Inflammatory macrophage (primary cell): ENCODE measurements at regions not wholly inside any gene's neighbourhood (a gene's known extent, or its start where the extent isn't known, plus 50 kb on each side); places are given as distances from the start of the nearest gene placed in this dataset.
A peak's percentile ranks its signal among the peaks of the same experiment; 100 is the strongest.

Experiments
- DNase-seq, 2 donors: peaks; one replicate each; pipeline ENCODE4 v3.0.0-alpha.2; 2020 to 2022

GRCh38 chr11:122226810-122227379 lies 110.9 kb upstream of the BLID start:
- DNase-seq = no peak

GRCh38 chr11:122224867-122225266 lies 108.9 kb upstream of the BLID start:
- DNase-seq = no peak

- no peak for DNase-seq
These were observed 104.3 kb upstream of the BLID start for GRCh38 chr11:122220321-122220720.

- no peak for DNase-seq
These were observed 103.8 kb upstream of the BLID start for GRCh38 chr11:122219791-122220190.

DNA sequence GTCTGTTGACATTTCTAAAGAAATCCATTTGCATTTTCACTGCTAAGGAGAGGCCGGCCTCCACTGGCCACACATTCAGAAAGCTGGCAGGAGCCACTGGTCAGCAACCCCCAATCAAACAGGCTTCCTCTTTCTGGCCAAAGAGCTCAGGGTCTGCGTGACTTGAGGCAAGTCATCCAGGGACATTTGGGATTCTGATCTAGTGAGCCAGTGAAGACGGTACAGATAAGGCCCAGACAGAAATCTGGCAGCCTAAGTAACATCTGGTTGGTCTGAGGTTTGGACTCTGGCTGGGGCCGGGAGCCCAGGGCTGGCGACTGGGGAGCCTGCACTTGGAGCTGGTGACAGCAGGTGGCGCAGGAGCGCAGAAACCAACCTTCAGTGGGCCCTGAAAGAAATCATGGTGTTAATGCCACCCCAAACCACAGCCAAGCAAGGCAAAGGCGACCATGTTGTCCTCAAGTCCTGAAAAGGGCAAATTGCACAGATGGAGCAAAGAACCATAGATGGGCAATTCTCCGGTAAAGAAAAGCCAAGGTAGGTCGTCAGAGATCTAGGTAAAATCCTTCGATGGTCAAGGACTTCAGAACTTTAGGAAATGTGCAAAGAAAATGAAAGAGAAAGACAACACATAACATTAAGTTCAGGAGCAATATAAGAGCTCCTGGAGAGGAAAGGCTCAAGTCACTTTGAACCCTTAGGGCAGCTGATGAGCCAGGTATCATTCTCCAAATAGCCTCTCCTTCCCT lies 99.4 kb upstream of the BLID start:
- peak; percentile 44 to 59 for DNase-seq

DNA sequence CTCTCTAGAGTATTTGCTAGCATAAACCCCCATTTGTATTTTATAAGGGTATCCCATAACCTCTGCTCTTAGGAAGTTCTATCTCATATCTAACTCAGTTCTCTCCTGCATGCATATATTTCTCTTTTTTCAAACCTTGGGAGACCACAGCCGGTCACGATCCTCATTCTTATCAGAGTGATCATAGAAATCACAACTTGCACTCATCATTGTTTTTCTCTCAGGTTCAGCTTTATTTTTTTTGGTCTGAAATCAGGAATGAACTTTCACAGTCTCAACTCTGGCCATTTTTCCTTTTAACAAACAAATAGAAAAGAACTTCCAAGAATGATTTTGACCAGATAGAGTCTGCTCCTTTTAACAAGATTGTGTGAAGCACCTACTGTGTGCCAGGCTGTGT lies 98.6 kb upstream of the BLID start:
- no peak for DNase-seq

- DNase-seq = no peak
These were observed 98.1 kb upstream of the BLID start for GRCh38 chr11:122214080-122214479.

DNA sequence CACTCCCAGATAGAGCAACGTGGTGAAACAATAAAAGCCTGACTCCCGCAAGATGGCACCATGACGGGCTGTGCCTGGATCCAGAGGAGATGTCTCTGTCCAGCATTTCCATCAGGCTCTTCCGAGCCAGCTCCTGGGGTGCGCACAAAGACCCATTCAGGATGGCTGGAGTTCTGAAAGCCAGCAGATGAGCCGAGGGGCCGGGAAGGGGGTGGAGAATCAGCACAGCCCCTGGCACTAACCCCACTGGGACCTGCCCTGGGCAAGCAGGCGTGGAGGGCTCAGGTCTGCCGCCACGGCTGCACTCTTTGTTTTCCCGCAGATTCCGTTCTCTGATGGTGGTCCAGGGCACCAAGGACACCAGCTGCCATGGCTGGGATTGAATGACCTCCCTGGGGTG lies 97.2 kb upstream of the BLID start:
- no peak for DNase-seq

DNA sequence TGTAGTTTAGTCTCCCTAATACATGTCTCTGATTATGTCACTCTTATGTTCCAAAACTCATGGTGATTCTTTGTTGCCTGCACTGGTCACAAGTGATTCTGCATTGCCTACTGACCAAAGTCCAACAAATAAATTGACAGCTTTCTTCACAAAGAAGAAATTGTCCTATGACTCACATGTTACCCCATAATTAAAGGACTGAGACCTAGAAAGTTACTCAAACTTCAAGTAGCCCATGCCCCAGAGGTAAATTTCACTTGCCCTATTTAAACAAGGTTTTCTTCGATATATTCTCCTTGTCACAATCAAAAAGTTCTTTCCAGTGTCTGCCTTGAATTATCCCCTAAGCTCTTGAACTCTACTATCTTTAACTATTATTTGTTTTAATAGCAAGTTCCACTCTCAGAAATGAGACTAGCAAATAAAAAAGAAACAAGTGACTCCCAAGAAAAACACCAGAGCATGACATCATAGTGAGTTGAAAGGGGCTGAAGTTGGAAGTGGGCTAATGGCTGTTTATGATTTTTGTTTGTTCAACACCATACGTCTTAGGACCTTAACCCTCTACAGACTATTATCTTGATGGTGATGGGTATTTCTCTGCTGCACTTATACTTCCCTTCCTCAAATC lies 94.5 kb upstream of the BLID start:
- DNase-seq = no peak

- no peak for DNase-seq
These were observed 93.8 kb upstream of the BLID start for GRCh38 chr11:122209619-122210366.

DNA sequence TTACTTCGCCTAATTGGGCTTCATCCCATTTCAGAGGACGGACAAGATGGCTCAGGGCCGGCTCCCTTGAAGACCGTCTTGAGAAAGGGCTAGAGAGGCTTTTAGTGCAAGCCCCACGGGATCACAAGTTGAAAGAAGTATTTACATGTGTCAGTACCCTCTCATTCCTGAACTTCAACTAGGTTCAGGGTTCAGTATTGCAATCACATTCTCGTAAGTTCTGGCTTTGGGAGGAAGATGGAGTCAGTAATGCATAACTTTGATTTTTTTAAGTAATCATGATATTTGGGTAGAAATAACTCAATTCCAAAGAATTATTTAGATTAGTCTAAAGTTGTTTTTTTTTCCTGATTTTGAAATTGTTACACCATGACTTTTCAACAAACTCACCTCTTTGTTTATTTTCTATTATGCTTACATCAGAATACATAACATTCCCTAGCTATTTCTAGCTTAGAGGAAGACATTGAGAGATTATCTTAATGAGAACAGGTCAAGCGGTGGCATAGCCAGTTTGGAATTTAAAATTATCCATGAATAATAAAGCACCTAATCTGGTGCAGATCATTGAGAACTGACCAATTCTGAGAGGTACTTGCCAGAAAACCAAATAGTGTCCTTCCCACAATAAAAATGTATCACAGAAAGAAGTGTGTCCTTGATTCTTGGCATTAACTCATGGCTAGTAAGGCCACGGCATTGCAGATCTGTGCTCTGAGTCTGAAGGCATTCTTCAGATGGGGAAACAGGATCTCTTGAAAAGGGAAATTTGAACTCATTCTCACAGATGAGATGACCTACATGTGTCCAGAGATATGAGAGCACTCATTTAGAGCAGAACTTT lies 92.1 kb upstream of the BLID start:
- no peak for DNase-seq

DNA sequence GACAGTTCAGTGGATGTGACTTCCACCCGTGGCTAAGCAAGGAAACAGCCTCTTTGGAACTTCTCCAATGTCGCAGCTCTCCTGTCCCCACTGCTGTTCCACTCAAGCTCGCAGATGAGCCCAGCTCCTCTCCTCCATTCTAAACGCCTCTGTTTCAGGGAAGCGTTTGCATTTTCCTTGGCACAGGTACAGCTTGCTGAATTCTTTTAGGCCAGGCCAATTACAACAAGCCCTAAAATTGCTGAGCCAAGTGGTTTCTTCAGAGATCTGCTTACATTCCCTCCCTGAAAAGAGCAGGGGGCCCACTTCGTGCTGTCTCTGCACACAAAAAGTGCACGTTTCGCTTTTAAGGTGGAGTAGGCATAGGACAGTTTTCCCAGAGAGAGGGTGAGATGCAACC lies 91.5 kb upstream of the BLID start:
- no peak for DNase-seq

- DNase-seq = no peak
These were observed 89.0 kb upstream of the BLID start for GRCh38 chr11:122205036-122205435.

DNA sequence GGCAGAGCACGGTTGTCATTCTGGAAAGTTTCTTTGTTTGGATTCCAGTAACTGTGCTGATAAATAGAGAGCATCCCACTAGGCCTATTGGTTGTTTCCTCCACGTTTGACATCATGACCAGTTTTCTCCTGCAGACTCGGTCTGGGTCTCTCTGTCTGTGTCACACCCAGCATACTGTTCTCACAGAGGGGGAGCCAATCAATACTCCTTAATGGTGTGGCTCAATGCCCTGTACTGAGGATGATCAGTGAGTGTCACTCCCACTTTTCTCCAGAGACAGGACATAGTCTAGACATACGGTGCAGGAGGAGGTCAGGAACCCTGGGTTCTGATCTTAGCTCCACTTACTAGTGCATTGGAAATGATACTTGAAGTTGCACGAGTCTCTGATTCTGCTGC lies 88.2 kb upstream of the BLID start:
- no peak for DNase-seq

GRCh38 chr11:122202951-122203456 lies 87.0 kb upstream of the BLID start:
- peak; percentile 57 to 62 for DNase-seq

DNA sequence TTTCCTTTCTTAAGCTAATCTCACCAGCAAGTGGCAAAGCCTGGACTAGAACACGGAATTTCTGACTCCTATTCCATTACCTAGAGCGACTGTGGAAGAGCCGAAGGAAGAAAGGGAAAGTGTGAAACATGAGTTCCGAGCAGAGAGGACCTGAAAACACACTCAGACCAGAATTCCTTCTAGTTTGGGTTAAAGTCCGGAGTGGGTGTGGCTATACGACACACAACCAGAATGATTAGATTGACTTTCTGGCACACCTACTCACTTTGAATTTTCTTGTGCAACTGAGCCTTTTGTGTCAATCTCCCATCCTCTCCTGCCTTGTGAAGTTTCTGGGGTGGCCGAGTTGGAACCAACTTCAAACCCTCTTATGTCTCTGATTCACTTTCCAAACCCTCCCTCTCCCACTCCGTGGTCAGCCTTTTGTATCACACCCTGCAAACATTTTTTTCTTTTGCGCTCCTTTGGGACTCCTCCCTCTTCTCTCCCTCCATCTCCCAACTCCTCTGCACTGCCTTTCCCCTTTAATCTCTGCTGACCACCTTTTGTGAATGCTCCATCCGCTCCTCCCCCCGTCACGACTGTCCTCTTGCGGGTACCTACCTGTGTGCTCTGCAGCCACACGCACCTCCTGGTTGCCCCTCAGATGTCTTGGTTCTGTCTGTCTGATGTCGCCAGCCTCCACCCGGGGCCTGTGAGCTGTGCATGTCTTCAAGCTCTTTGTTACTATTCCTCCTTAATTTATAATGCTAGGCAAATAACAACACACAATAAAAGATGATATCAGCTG lies 86.3 kb upstream of the BLID start:
- no peak for DNase-seq

GRCh38 chr11:122201106-122201505 lies 85.1 kb upstream of the BLID start:
- no peak for DNase-seq

- DNase-seq = no peak
These were observed 83.6 kb upstream of the BLID start for GRCh38 chr11:122199661-122200060.

DNA sequence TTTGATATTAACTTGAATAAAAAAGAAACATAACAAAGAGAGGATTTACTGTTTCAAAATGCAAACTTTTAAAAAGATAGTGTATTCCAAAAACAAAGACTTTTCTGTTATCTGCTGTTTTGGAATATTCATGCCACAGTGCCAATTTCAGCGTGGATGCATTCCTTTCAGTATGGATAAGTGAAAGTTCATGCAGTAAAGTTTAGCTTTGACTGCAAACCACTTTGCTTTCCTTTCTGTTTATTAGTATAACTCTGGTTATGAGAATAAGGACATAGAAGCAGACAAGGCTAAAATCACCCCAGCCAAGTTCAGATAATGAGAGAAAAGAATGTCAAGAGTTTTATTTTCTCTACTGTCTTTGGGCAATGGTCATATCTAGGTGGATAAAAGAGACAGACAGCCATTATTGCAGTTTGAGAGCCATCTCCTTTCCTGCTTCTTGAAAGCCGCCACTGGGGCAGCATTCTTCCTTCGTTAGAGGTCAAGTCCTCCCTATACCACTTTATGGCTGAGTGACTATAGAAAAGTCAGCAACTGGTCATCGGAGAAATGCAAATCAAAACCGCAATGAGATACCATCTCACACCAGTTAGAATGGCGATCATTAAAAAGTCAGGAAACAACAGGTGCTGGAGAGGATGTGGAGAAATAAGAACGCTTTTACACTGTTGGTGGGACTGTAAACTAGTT lies 82.4 kb upstream of the BLID start:
- DNase-seq = no peak

DNA sequence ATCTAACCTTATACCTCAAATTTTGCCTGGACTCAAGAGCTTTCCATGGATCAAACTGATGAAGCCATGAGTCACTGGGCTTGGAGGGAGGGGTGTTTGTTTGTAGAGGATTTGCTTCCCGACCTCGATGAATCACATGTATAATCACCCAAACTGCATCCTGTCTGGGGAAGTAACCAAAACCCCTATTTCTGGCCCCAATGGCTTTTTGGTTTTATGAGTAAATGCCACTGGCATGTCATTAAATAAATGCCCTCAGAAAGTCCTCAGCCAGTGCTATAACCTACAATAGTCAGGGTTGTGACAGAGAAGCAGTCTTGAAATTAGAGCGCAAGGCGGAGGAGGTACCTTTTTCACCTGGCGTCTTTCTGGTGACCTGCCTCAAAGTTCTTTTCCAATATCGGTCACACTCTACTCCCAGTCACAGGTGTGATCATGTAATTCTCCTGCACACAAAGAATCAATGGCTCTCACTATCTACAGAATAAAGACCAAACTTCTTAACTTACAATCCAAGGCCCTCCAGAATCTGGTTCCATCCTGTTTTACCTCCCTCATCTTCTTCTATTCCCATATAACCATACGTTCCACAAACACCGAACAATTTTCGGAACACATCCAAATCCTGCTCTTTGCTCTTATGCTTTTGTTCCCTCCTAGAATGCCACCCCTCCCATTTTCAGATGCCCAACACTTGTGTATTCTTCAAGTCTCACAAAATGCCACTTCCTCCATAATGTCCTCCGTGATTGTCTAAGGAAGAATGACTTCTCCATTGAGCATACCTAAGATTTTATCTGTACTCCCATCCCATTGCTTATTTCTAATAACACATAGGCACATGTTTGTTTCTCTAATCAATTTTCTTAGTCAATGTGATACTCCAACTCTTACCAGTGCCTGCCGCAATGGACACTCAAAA lies 81.3 kb upstream of the BLID start:
- DNase-seq = no peak
